Ovary (tissue), 7 donors: ENCODE measurements at regions not wholly inside any gene's neighbourhood (a gene's known extent, or its start where the extent isn't known, plus 50 kb on each side); places are given as distances from the start of the nearest gene placed in this dataset.

Source experiments
- DNase-seq, 5 donors: peaks; one replicate each; pipeline ENCODE4 v3.0.0-alpha.2; 2019 to 2020
- H3K27ac ChIP-seq, 2 donors: fragments of 200-600 bp; one replicate each; pipeline versions ENCODE4 v1.5.1 to v1.8.0; 2019 to 2022
- H3K27me3 ChIP-seq: fragments of 200-600 bp; one replicate; pipeline ENCODE4 v1.8.0; 2022
- H3K36me3 ChIP-seq: fragments of 200-600 bp; sonication (generic); one replicate; pipeline ENCODE4 v1.5.1; 2019
- H3K4me1 ChIP-seq: one replicate; pipeline ENCODE4 v1.8.1; 2013; ENCODE audit warnings: mild to moderate bottlenecking, moderate library complexity; ENCODE audit not compliant: insufficient read depth
- H3K4me3 ChIP-seq: fragments of 200-600 bp; sonication (generic); one replicate; pipeline ENCODE4 v1.5.1; 2017
- H3K9me3 ChIP-seq, 2 donors: fragments of 200-600 bp in 1 of 2; sonication (generic) in 1 of 2; one replicate each; pipeline versions ENCODE4 v1.5.1 to v1.8.1; 2013 to 2019; ENCODE audit warnings: mild to moderate bottlenecking in 1 of 2, moderate library complexity in 1 of 2
- CTCF ChIP-seq, 3 donors: fragments of 450-650 bp in 2 of 3; fragments of 200-600 bp in 1 of 3; IDR thresholded peaks; one replicate each; pipeline versions ENCODE4 v1.5.1 to v1.8.0; 2016 to 2022; ENCODE audit warnings: antibody characterized with exemption in 3 of 3, mild to moderate bottlenecking in 1 of 3
- EP300 ChIP-seq: sonication (generic); formaldehyde crosslinking; IDR thresholded peaks from one replicate; pipeline ENCODE4 v1.6.1; 2017; ENCODE audit warnings: antibody characterized with exemption
- POLR2A ChIP-seq: fragments of 450-650 bp; IDR thresholded peaks from one replicate; pipeline ENCODE4 v1.6.1; 2017; ENCODE audit warnings: antibody characterized with exemption, mild to moderate bottlenecking, moderate library complexity
- WGBS, 3 donors: extraction: QIAGEN DNeasy Blood & Tissue Kit in 1 of 3; methylation state at CpG; one replicate each; pipeline versions ENCODE4 v1.1.5 to v1.1.7; 2013 to 2017; 5-methylcytosine and 5-hydroxymethylcytosine counted together
- intact Hi-C, 4 donors: fragments of 100-400 bp; cut with DNase I; formaldehyde crosslinking; loops; one replicate each; pipeline versions ENCODE4 v1.11.0 to v1.15.1; 2022 to 2023
- donor health status: DM: no; HTN: no; CAD: no; lungs with moderate emphysema.
- donor health status: DM: no; HTN: no; CAD: no.
- donor health status: Bipolar disorder and iron deficiency.
- donor health status: DM: no; HTN: no; CAD: no.
- donor health status: DM: yes; HTN: yes; CAD: no.

GRCh38 chr1:88566615-88567387 lies 117.3 kb upstream of the PKN2 start:
- DNase-seq = no peak
- Histone ChIP-seq H3K27ac (no peak overlapping the region), H3K27me3 (no peaks in the 10 kb centered on the region), H3K9me3 (no peaks in the 10 kb centered on the region), H3K4me1 (no peaks in the 10 kb centered on the region), H3K4me3 (no peak overlapping the region), H3K36me3 (no peaks in the 10 kb centered on the region)
- no peak for TF ChIP-seq POLR2A
- TF ChIP-seq EP300 = no peak
- TF ChIP-seq CTCF (IDR thresholded peaks at IDR 0.05) = no peak
- intact Hi-C loops = no loop called here
- 86 to 89% (median 88%) methylated on average over 9 of the region's 9 CpGs for WGBS, 3 donors

- H3K9me3 ChIP-seq = no peaks in the 10 kb centered on the region
- no peak for TF ChIP-seq CTCF (IDR thresholded peaks at IDR 0.05)
- TF ChIP-seq EP300 = no peak
- no peak for TF ChIP-seq POLR2A
- H3K4me1 ChIP-seq = no peaks in the 10 kb centered on the region
- H3K4me3 ChIP-seq = no peak overlapping the region
- DNase-seq = no peak
- no peak overlapping the region for H3K27ac ChIP-seq
- WGBS, 3 donors = 68 to 78% (median 71%) methylated on average over 1 of the region's 1 CpG
- intact Hi-C loops = no loop called here
- H3K27me3 ChIP-seq = no peaks in the 10 kb centered on the region
- H3K36me3 ChIP-seq = no peaks in the 10 kb centered on the region
Measured at GRCh38 chr1:88571506-88571905, 112.6 kb upstream of the PKN2 start.

- H3K9me3 ChIP-seq = no peaks in the 10 kb centered on the region
- no peaks in the 10 kb centered on the region for H3K36me3 ChIP-seq
- 77 to 99% (median 94%) methylated on average over 3 of the region's 3 CpGs for WGBS, 3 donors
- no peak overlapping the region for H3K4me3 ChIP-seq
- intact Hi-C loops = no loop called here
- no peaks in the 10 kb centered on the region for H3K4me1 ChIP-seq
- no peak overlapping the region for H3K27ac ChIP-seq
- TF ChIP-seq EP300 (no peak), CTCF (IDR thresholded peaks at IDR 0.05) (no peak), POLR2A (no peak)
- H3K27me3 ChIP-seq = no peaks in the 10 kb centered on the region
- DNase-seq = no peak
Measured at GRCh38 chr1:88579598-88579997, 104.5 kb upstream of the PKN2 start.

GRCh38 chr1:88581703-88582102 lies 102.4 kb upstream of the PKN2 start:
- intact Hi-C loops = no loop called here
- WGBS, 3 donors = 70 to 83% (median 81%) methylated on average over 2 of the region's 2 CpGs
- no peak for DNase-seq
- TF ChIP-seq POLR2A (no peak), EP300 (no peak), CTCF (IDR thresholded peaks at IDR 0.05) (no peak)
- no peaks in the 10 kb centered on the region for H3K27me3 ChIP-seq
- H3K9me3 ChIP-seq = no peaks in the 10 kb centered on the region
- H3K36me3 ChIP-seq = no peaks in the 10 kb centered on the region
- H3K4me1 ChIP-seq = no peaks in the 10 kb centered on the region
- H3K4me3 ChIP-seq = no peak overlapping the region
- no peak overlapping the region for H3K27ac ChIP-seq
